Embryonic facial prominence (tissue), 1 donor: ENCODE measurements at regions not wholly inside any gene's neighbourhood (a gene's known extent, or its start where the extent isn't known, plus 50 kb on each side); places are given as distances from the start of the nearest gene placed in this dataset.

Source experiments
- DNase-seq: peaks from one replicate; pipeline ENCODE4 v3.0.0-alpha.2; 2016; ENCODE audit errors: extremely low spot score

GRCh38 chr3:3629911-3630310 is 169.3 kb upstream of the LRRN1 start:
- no peak for DNase-seq

DNA sequence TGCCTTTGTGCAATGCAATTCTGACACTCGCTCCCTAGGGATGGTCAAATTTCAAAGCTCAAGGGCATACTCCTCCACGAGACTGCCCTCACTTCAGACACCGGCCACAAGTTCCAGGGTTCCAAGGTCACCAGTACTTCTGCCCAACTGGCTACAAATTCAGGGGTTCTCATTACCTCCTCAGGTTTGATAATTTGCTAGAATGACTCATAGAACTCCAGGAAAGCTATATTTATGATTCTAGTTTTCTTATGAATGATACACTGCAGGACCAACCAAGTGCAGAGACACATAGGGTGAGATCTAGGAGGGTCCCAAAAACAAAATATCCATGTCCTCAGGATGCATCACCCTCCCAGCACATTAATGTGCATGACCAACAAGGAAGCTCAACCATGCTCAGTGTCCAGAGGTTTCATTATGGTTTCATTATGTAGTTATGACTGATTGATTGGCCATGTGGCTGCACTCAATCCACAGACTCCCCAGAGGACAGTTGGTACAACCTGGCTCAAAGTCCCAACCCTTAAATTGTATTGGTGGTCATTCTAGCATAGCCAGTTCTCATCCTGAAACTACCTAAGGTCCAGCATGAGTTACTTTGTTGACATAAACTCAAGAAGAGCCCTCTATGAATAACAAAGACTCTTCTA is 170.4 kb upstream of the LRRN1 start:
- DNase-seq = no peak

DNA sequence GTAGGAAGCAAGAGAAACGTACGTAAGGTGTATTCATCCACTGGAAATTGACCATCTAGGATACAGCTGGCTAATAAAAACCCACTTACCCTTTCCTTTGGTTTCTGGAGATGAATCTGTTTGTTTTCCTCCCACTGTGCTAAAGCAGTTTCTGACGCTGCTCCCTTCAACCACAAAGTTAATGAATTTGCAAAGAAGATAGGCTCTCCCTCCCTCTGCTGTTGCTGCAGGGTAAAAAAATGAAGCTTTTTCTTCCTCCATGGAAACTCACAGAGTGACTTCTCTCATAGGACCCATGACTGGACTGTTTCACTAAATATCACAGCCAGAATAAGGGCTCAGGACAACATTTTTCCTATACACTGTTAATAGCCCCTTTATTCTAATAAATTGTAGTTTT is 172.1 kb upstream of the LRRN1 start:
- no peak for DNase-seq

DNA sequence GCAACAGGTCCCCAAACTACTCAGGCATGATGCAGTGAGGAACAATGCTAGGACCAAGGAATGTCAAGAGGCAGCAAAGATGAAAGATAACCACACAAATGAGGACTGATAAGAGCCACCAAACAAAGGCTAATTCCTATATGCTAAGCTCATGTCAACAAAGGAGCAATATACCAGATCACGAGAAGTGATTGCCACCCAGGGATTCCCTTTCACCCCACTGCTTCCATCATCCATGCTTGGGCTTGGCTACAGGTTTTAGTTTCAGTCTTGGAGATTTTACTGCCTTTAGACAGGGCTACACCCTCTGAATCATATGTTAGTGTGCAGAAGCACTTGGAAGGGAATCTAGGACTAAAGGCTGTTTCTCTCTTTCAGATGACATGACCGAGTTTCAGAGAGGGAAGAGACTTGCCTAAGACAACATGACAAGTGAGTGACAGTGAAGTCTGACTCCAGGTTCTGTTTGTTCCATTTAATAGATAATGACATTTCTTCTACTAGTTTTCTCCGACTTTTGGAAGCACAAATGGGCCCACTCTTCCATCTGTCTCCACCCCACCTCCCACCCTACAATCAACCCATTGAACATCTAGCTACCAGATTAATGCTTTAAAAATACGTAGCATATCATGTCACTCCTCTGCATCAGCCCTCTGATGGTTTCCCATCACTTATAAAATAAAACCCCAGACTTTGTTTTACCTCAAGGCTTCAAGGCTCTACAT is 173.5 kb upstream of the LRRN1 start:
- no peak for DNase-seq

DNA sequence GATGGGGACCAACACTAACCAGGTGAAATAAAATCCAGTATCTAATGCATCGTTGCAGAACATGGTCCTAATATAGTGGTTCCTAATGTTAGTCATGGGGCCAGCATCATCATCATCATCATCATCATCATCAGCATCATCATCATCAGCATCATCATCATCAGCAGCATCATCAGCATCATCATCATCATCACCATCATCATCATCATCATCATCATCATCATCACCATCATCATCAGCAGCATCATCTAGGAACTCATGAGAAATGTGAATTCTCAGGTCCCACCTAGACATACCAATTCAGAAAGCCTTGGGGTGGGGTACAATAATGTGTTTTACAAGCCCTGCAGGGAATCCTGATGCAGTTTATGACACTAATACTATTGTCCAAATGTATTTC is 179.4 kb upstream of the LRRN1 start:
- no peak for DNase-seq

DNA sequence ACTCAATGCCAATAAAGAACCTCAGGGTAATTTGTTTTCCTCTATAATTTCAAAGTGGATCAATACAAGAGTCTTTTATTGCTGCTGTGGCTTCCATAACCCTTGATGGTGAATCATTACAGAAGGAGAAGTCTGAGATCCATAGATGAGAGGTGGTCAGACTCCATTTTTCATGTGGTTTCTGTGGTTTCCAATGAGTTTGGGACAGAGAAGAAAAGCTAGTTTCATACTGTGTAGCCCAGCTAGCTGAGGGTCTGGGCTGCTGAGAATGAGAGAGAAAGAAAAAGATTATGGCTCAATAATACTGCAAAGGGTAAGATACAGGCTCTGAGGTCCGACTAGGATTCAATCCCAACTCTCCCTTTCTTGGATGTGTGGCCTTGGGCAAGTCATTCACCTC is 180.6 kb upstream of the LRRN1 start:
- no peak for DNase-seq

DNA sequence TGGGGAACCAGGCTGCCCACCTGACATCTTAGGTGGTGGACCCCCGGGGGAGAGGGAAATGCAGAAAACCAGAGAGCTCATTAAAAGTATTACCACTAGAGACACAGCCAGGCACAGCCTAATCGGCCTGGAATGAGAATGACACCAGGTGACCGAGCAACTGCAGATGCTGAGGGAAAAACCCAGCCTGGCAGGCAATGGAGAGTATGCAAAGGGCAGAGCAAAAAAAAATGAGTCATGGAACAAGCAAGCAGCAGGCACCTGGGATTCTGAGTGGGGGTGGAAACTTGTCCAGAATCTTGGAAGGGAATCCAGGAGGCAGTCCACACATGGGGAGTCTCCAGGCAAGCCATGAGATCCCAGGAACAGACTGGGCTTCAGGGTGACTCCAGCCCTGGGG is 183.7 kb upstream of the LRRN1 start:
- no peak for DNase-seq

DNA sequence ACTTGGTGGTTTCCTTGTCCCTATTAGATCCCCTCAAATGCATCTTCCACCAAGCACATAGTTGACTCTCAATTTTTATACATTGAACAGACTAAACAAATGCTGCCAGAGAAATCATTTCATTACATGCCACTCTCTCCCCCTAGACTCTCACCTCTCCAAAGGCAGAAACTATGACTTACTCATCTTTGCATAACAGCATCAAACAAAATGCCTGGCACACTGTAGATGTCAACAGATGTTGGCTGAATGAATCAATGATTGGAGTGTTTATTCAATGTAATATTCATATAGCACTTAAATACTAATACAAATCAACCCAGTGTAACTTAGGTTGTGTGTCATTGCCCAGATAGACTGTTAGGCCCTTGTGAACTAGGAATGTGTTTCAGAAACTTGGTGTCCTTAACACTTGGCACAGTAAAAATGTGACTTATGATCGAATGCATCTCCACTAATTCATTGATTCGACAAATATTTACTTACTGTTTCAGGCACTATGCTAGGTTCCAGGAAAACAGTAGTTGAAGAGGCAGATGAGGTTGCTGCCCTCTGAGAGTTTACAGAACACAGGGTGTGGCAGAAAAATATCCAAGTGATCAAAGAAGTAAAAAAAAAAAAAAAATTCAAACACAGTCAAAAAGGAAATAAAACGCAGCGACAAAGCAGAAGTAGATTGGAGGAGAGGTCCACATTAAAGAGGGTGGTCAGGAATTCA is 188.5 kb upstream of the LRRN1 start:
- DNase-seq = no peak

DNA sequence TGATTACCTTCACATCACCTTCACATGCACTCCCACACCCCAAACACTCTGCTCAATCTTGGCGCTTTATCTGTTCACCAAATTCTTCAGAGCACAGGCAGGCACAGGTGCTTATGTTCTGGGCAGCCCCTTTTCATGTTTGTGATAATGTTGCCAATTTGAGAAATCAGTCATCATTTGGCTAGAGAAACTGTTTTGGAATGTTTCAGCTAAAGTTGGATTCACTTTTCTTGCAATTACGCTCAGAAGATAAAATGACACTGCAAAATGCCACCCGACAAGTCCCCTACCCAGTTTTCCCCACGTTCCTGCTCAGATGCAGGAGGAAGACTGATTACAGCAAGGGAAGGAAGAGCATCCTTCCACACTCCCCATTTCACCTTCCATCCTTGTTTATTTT is 192.9 kb upstream of the LRRN1 start:
- no peak for DNase-seq

DNA sequence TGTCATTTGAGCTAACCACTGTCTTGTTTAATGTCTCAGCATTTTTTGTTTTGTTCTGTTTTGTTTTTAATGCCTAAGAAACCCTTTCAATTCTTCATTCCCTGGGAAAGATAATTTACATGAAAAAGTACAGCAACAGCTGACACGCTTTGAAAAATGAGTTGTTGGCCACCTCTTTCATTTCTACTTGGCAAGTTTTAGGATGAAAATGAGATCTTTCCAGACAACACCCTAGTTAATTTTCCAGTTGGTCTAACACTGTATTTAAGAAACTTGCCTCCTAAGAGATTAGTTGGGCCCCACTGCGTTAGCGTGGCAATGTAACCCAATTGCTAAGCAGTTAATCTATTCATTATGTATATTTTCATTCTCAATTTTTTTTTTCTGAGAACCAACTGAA is 194.0 kb upstream of the LRRN1 start:
- no peak for DNase-seq

- no peak for DNase-seq
Measured at GRCh38 chr3:3603351-3603750, 195.9 kb upstream of the LRRN1 start.

- DNase-seq = no peak
Measured at GRCh38 chr3:3600665-3601340, 198.4 kb upstream of the LRRN1 start.

- DNase-seq = no peak
Measured at GRCh38 chr3:3599016-3599415, 200.2 kb upstream of the LRRN1 start.

- DNase-seq = no peak
Measured at GRCh38 chr3:3594986-3595385, 204.2 kb upstream of the LRRN1 start.

DNA sequence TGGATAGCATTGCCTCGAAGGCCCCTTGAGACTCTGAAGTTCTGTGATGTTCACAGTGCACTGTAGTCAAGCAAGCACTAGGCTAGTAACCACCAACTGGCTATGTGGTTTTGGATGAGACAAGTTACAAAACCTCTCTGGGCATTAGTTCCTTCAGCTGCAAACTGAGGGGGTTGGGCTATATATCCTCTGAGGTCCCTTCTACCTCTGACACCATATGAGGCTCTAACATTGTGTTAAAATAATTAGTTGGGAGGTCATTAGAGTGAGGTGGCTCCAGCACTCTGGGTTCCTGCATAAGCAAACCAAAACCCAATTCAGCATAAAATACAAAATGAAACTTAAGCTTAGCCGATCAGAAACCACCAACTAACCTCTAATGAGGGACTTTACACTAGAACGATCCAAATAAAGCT is 209.5 kb upstream of the LRRN1 start:
- no peak for DNase-seq

DNA sequence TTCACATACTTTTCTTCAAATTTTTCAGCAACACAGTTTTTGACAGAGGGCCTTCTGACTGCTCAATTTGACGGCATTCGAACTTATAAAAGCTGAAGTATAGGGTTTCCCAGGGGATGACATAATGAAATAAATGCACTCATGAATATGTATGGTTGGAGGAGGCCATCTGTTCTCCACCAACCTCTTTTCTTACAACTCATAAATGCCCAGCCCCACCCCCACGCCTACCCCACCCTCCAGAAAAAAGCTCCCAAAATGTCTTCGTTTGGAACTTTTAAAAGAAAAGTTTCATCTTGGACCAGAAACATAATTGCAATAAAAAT is 211.6 kb upstream of the LRRN1 start:
- DNase-seq = no peak

- no peak for DNase-seq
Measured at GRCh38 chr3:3586843-3587646, 212.2 kb upstream of the LRRN1 start.

DNA sequence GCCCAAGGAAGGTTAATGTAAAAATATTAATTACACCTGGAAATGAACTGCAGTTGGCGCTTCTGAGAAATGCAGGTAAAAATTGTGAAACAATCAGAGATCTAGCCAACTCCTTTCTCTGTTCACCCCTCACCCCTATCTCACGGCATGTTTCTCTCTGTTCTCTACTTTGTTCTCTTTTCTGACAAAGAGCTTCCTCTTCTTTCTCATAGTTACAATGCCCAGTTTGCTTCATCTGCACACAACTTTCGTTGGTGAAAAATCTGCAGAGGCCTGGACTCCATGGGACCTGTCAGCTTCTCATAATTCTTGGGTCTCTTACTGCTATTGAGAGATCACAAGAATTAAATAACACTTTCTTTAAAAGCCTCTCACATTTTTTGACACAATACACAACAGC is 212.9 kb upstream of the LRRN1 start:
- no peak for DNase-seq

GRCh38 chr3:3579658-3580057 is 219.6 kb upstream of the LRRN1 start:
- no peak for DNase-seq

- no peak for DNase-seq
Measured at GRCh38 chr3:3578718-3579117, 220.5 kb upstream of the LRRN1 start.

- DNase-seq = no peak
Measured at GRCh38 chr3:3577823-3578222, 221.4 kb upstream of the LRRN1 start.

- no peak for DNase-seq
Measured at GRCh38 chr3:3573341-3573740, 225.9 kb upstream of the LRRN1 start.
